T-helper 22 cell (primary cell): ENCODE measurements at regions not wholly inside any gene's neighbourhood (a gene's known extent, or its start where the extent isn't known, plus 50 kb on each side); places are given as distances from the start of the nearest gene placed in this dataset.
"Not testable (repeated sequence)": the region's sequence is repeated elsewhere in the genome, so short reads cannot be mapped to it uniquely, and the experiment has no call there.

Source experiments
- DNase-seq: peaks from one replicate; pipeline ENCODE4 v3.0.0-alpha.2; 2020; ENCODE audit warnings: low read depth

- no peak for DNase-seq
These were observed 224.1 kb downstream of the BUB3 start for GRCh38 chr10:123378302-123378701.

GRCh38 chr10:123379156-123379555 lies 225.0 kb downstream of the BUB3 start:
- no peak for DNase-seq

GRCh38 chr10:123380491-123381085 lies 226.4 kb downstream of the BUB3 start:
- no peak for DNase-seq

GRCh38 chr10:123381224-123381623 lies 227.0 kb downstream of the BUB3 start:
- DNase-seq: no peak

- DNase-seq: no peak
These were observed 228.3 kb downstream of the BUB3 start for GRCh38 chr10:123382491-123382890.

GRCh38 chr10:123385508-123386080 lies 231.4 kb downstream of the BUB3 start:
- no peak for DNase-seq

GRCh38 chr10:123389520-123389919 lies 235.3 kb downstream of the BUB3 start:
- no peak for DNase-seq

- DNase-seq: no peak
These were observed 236.1 kb downstream of the BUB3 start for GRCh38 chr10:123390332-123390731.

- DNase-seq: no peak
These were observed 236.7 kb downstream of the BUB3 start for GRCh38 chr10:123390874-123391273.

- no peak for DNase-seq
These were observed 237.2 kb downstream of the BUB3 start for GRCh38 chr10:123391275-123392028.

- no peak for DNase-seq
These were observed 238.2 kb downstream of the BUB3 start for GRCh38 chr10:123392182-123392963.

- no peak for DNase-seq
These were observed 239.0 kb downstream of the BUB3 start for GRCh38 chr10:123393170-123393569.

- no peak for DNase-seq
These were observed 240.2 kb downstream of the BUB3 start for GRCh38 chr10:123394382-123394781.

GRCh38 chr10:123395234-123395633 lies 241.0 kb downstream of the BUB3 start:
- DNase-seq: not testable (repeated sequence)

GRCh38 chr10:123395906-123396305 lies 241.7 kb downstream of the BUB3 start:
- no peak for DNase-seq

GRCh38 chr10:123398180-123398591 lies 244.0 kb downstream of the BUB3 start:
- no peak for DNase-seq

- no peak for DNase-seq
These were observed 244.6 kb downstream of the BUB3 start for GRCh38 chr10:123398756-123399155.

- no peak for DNase-seq
These were observed 245.2 kb downstream of the BUB3 start for GRCh38 chr10:123399276-123399839.

GRCh38 chr10:123402021-123402420 lies 247.8 kb downstream of the BUB3 start:
- no peak for DNase-seq

GRCh38 chr10:123402656-123403055 lies 248.5 kb downstream of the BUB3 start:
- DNase-seq: no peak

- no peak for DNase-seq
These were observed 250.2 kb downstream of the BUB3 start for GRCh38 chr10:123404357-123404756.

- no peak for DNase-seq
These were observed 254.5 kb downstream of the BUB3 start for GRCh38 chr10:123408660-123409059.
